Psoas muscle (tissue), 7 donors: ENCODE measurements at regions not wholly inside any gene's neighbourhood (a gene's known extent, or its start where the extent isn't known, plus 50 kb on each side); places are given as distances from the start of the nearest gene placed in this dataset.

Source experiments
- ATAC-seq, 4 donors: fragments of 200-7000 bp; cut with Tn5 transposase; one replicate each; pipeline ENCODE4 v1.9.1; 2020; ENCODE audit warnings: moderate library complexity in 3 of 4, mild to moderate bottlenecking in 2 of 4
- DNase-seq, 2 donors: peaks; one replicate each; pipeline ENCODE4 v3.0.0-alpha.2; 2020
- H3K27ac ChIP-seq: fragments of 200-600 bp; one replicate; pipeline ENCODE4 v1.8.0; 2022
- H3K27me3 ChIP-seq, 3 donors: fragments of 200-600 bp in 1 of 3; one replicate each; pipeline versions ENCODE4 v1.6.1 to v1.8.0; 2013 to 2022; ENCODE audit warnings: low read length in 2 of 3, mild to moderate bottlenecking in 2 of 3, moderate library complexity in 1 of 3; ENCODE audit not compliant: insufficient read depth in 3 of 3
- H3K36me3 ChIP-seq, 2 donors: fragments of 200-600 bp in 1 of 2; one replicate each; pipeline versions ENCODE4 v1.6.1 to v1.8.0; 2013 to 2022; ENCODE audit warnings: low read depth in 1 of 2, mild to moderate bottlenecking in 1 of 2, moderate library complexity in 1 of 2; ENCODE audit not compliant: insufficient read depth in 1 of 2
- H3K4me1 ChIP-seq: fragments of 200-600 bp; one replicate; pipeline ENCODE4 v1.8.0; 2022
- H3K4me3 ChIP-seq: fragments of 200-600 bp; one replicate; pipeline ENCODE4 v1.8.0; 2022; ENCODE audit warnings: mild to moderate bottlenecking
- H3K9me3 ChIP-seq: fragments of 200-600 bp; one replicate; pipeline ENCODE4 v1.8.0; 2022
- WGBS, 3 donors: extraction: QIAGEN DNeasy Blood & Tissue Kit; methylation state at CpG; one replicate each; pipeline versions ENCODE4 v1.1.6 to v1.1.7; 2013; 5-methylcytosine and 5-hydroxymethylcytosine counted together
- intact Hi-C, 2 donors: fragments of 100-400 bp; cut with DNase I; formaldehyde crosslinking; loops; one replicate each; pipeline versions ENCODE4 v1.11.0 to v1.14.2; 2022
- TF ChIP-seq, protein P1 (sequence below): fragments of 200-600 bp; IDR thresholded peaks from one replicate; pipeline ENCODE4 v1.8.0; 2022; ENCODE audit warnings: antibody characterized with exemption
- donor health status: healthy with polysubstance abuse.
- donor health status: DM: no; HTN: no; CAD: no; lungs with moderate emphysema.
- donor health status: Bipolar disorder and iron deficiency.
- donor health status: healthy.
- donor health status: DM: yes; HTN: yes; CAD: no.
- donor health status: DM: no; HTN: no; CAD: no.
- donor health status: DM: yes; HTN: yes; CAD: no.

DNA sequence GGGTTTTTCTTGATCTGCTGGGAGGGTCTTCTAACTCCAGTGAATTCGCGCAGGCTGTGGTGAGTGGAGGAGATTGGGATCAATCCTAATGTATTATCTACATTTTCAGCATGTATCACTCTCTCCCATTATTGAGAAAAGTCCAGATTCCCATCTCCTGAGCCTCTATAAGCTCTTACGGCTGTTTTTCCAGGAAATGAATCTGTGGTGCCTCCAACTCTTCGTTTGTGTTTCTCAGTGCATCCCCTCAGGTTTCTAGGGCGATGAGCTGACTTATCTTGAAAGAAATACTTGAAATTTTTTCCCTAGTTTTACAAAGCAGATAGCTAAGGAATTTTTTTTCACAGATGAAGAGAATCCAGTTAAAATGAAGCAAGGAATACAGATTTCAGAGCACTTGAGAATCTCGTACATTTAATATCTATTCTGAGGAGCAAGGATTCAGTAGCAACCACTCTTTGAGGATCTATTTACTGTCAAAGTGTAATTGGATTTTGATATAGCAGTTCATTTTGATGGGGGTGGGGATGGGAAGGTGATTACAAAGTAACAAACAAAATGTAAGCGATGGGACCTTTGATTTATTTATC lies 138.7 kb downstream of the BRMS1L start:
- TF ChIP-seq, protein P1, sequence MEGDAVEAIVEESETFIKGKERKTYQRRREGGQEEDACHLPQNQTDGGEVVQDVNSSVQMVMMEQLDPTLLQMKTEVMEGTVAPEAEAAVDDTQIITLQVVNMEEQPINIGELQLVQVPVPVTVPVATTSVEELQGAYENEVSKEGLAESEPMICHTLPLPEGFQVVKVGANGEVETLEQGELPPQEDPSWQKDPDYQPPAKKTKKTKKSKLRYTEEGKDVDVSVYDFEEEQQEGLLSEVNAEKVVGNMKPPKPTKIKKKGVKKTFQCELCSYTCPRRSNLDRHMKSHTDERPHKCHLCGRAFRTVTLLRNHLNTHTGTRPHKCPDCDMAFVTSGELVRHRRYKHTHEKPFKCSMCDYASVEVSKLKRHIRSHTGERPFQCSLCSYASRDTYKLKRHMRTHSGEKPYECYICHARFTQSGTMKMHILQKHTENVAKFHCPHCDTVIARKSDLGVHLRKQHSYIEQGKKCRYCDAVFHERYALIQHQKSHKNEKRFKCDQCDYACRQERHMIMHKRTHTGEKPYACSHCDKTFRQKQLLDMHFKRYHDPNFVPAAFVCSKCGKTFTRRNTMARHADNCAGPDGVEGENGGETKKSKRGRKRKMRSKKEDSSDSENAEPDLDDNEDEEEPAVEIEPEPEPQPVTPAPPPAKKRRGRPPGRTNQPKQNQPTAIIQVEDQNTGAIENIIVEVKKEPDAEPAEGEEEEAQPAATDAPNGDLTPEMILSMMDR, result no peak
- no peak for DNase-seq
- 71 to 75% (median 71%) methylated on average over 7 of the region's 7 CpGs for WGBS, 3 donors
- intact Hi-C loops, result no loop called here
- H3K27ac ChIP-seq, result no peak overlapping the region
- H3K9me3 ChIP-seq, result no peaks in the 10 kb centered on the region
- no peaks in the 10 kb centered on the region for H3K36me3 ChIP-seq
- peaks cover 0 to 3% (median 0%) of the 10 kb centered on the region in 3 donors for H3K27me3 ChIP-seq
- no peak for ATAC-seq
- no peaks in the 10 kb centered on the region for H3K4me1 ChIP-seq
- H3K4me3 ChIP-seq, result no peak overlapping the region

DNA sequence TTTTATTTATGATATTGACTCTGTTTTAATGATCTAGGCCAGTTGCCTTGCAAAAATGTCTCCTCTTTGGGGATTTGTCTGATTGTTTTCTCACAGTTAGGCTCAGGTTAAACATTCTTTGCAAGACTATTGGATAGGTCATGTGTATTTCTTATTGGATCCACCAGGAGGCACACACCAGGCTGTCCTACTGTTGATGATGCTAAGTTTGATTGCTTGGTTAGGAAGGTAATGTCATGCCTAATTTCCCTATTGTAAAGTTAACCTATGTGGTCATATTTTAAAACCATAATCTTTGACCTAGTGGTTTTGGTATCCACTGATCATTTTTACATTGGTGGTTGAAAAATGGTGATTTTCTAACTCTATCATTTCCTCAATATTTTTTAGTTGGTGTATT lies 137.1 kb downstream of the BRMS1L start:
- H3K4me1 ChIP-seq, result no peaks in the 10 kb centered on the region
- no peaks in the 10 kb centered on the region for H3K27me3 ChIP-seq
- ATAC-seq (no peak), DNase-seq (no peak)
- no peak overlapping the region for H3K27ac ChIP-seq
- intact Hi-C loops, result no loop called here
- H3K4me3 ChIP-seq, result no peak overlapping the region
- TF ChIP-seq, protein P1, result no peak
- H3K9me3 ChIP-seq, result no peaks in the 10 kb centered on the region
- no peaks in the 10 kb centered on the region for H3K36me3 ChIP-seq

DNA sequence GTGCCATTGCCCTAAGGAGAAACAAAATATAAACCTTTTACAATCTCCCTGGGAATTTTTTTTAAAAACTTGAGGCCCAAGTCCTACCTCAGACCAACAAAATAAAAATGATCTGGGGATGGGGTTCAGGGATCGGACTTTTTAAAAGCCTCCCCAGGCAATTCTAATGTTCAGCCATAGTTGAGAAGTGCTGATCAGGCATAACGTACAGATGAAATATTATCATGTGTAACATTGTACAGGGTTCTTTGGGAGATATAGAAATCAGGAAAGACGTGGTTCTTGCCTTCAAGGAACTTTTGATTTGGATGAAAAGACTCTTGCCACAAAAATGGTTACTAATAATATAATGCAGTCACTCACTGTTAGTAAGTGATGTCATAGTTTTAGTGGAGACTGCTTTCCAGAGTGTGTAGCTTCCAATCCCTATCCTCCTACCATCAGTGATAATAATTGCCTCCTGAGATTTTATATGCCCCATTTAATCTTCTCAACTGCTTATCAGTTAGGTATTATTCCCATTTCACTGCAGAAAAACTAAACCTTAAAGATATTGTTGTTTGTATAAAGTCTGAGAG lies 135.6 kb downstream of the BRMS1L start:
- 67 to 68% (median 68%) methylated on average over 3 of the region's 3 CpGs for WGBS, 3 donors
- Histone ChIP-seq H3K27ac (no peak overlapping the region), H3K27me3 (no peaks in the 10 kb centered on the region), H3K4me3 (no peak overlapping the region), H3K4me1 (no peaks in the 10 kb centered on the region), H3K9me3 (no peaks in the 10 kb centered on the region), H3K36me3 (no peaks in the 10 kb centered on the region)
- ATAC-seq (no peak), DNase-seq (no peak)
- intact Hi-C loops, result no loop called here
- TF ChIP-seq, protein P1, result no peak

DNA sequence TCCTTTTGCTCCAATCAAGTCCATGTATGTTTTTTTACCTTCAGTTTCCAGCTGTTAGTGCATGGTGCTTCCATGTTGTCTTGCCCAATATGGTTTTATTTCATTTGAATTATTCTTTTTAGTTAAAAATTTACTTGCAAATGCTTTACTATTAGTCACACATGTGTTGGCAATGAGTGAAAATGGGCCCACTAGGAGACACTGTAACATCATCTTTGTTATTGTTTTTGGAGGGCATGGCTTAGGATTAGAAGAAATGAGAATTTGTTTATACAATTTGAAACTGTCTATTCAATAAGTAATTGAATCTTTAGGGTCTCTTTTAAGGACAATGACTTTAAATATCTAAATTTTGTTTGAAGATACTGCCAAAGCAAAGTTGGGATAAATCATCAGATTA lies 133.7 kb downstream of the BRMS1L start:
- H3K27me3 ChIP-seq, result no peaks in the 10 kb centered on the region
- no peaks in the 10 kb centered on the region for H3K36me3 ChIP-seq
- DNase-seq (no peak), ATAC-seq (no peak)
- H3K27ac ChIP-seq, result no peak overlapping the region
- H3K4me1 ChIP-seq, result no peaks in the 10 kb centered on the region
- no peaks in the 10 kb centered on the region for H3K9me3 ChIP-seq
- H3K4me3 ChIP-seq, result no peak overlapping the region
- intact Hi-C loops, result no loop called here
- TF ChIP-seq, protein P1, result no peak

DNA sequence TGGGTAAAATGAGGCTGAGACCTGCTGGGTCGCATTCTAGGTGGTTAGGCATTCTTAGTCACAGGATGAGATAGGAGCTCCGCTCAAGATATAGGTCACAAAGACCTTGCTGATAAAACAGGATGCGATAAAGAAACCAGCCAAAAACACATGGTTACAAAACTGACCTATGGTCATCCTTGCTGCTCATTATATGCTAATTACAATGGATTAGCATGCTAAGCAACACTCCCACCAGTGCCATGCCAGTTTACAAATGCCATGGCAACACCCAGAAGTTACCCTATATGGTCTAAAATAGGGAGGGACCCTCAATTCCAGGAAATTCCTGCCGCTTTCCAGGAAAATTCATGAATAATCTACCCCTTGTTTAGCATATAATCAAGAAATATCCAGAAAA lies 132.4 kb downstream of the BRMS1L start:
- Histone ChIP-seq H3K36me3 (no peaks in the 10 kb centered on the region), H3K27me3 (no peaks in the 10 kb centered on the region), H3K9me3 (no peaks in the 10 kb centered on the region), H3K27ac (no peak overlapping the region), H3K4me3 (no peak overlapping the region), H3K4me1 (no peaks in the 10 kb centered on the region)
- TF ChIP-seq, protein P1, result no peak
- DNase-seq (no peak), ATAC-seq (no peak)
- 90 to 98% (median 92%) methylated on average over 4 of the region's 4 CpGs for WGBS, 3 donors
- intact Hi-C loops, result no loop called here
